ENCODE measurements at regions not wholly inside any gene's neighbourhood (a gene's known extent, or its start where the extent isn't known, plus 50 kb on each side); places are given as distances from the start of the nearest gene placed in this dataset.

DNA sequence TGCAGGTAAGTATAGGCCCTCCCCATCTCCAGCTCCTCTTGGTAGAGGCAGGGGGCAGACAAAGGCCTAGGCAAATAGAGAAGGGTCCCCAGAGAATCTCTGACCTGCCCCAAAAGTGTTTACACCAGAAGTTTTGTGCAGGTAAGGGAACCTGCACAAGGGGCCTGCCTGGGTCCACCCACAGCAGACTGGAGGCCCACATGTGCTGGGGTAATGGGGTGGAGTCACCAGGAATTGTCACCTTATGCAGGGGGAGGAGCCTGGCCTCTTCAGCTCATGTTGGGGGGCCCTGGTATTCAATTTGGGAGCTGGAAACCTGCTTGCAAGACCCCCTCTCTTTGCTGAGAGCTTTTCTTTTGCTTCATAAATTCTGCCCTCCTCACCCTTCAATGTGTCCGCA lies 302.7 kb downstream of the ZEB1 start:
- H3K36me3 ChIP-seq: no peaks in the 10 kb centered on the region
- H3K27ac ChIP-seq: peak overlapping the region; percentile 69
- no peak for DNase-seq (ENCODE audit: low spot score in 2 of 2)
- peaks cover 41% of the 10 kb centered on the region for H3K4me1 ChIP-seq
- no peaks in the 10 kb centered on the region for H3K9me3 ChIP-seq
- no peaks in the 10 kb centered on the region for H3K27me3 ChIP-seq
- whole genome bisulfite sequencing: 88% methylated on average over 1 of the region's 1 CpG
- TF ChIP-seq POLR2A (IDR thresholded peaks at IDR 0.05): no peak
- no peak for TF ChIP-seq POLR2AphosphoS5 (IDR thresholded peaks at IDR 0.05)
- H3K4me3 ChIP-seq: no peak overlapping the region

DNA sequence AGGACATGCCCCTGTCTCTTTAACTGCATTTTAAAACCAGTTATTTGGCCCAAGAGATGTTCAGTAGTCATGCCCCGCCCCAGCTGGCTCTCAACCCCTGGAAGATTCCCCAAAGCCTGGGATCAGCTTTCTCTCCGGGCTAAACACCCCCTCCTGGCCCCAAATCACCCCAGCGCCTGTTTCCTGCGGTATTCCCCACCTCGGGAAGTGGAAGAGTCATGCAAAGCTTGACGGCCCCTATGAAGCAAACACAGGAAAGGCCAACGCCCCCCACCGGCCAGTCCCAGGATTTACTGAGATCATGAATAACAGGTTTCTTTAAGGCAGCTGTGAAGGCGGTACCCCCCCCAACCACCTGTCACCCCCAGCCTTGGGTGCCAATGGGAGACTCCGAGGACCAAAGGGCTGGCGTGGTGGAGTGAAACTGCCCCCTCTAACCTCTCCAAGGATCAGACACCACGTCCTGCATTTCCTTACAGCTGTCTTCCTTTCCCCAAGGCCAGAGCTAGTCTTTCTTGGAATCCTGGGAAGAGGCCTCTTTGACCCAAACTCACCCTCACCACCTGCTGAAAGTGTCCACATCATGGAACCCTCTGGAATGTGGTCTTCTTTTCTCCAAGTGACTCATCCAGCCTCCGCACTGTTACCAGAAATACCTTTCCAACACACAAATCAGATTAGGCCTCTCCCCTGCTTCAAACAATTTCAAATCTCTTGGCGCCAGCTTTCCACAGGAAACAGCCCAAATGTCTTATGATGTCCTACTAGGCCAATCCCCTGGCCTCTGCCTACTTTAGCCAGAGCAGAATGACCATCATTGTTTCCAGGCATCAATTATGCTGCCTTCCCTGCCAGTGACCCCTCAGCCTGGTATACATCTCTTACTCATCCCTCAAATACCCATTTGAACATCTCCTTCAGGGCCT lies 301.5 kb downstream of the ZEB1 start:
- Histone ChIP-seq H3K27ac (no peak overlapping the region), H3K27me3 (no peaks in the 10 kb centered on the region), H3K4me1 (peaks cover 41% of the 10 kb centered on the region), H3K4me3 (no peak overlapping the region), H3K36me3 (no peaks in the 10 kb centered on the region), H3K9me3 (no peaks in the 10 kb centered on the region)
- TF ChIP-seq, protein P1, sequence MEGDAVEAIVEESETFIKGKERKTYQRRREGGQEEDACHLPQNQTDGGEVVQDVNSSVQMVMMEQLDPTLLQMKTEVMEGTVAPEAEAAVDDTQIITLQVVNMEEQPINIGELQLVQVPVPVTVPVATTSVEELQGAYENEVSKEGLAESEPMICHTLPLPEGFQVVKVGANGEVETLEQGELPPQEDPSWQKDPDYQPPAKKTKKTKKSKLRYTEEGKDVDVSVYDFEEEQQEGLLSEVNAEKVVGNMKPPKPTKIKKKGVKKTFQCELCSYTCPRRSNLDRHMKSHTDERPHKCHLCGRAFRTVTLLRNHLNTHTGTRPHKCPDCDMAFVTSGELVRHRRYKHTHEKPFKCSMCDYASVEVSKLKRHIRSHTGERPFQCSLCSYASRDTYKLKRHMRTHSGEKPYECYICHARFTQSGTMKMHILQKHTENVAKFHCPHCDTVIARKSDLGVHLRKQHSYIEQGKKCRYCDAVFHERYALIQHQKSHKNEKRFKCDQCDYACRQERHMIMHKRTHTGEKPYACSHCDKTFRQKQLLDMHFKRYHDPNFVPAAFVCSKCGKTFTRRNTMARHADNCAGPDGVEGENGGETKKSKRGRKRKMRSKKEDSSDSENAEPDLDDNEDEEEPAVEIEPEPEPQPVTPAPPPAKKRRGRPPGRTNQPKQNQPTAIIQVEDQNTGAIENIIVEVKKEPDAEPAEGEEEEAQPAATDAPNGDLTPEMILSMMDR (IDR thresholded peaks at IDR 0.05): peak in 1 of 2 donors; percentile 26
- peak in 1 of 3 donors; percentile 12 for TF ChIP-seq POLR2AphosphoS5 (IDR thresholded peaks at IDR 0.05)
- no peak for TF ChIP-seq POLR2A (IDR thresholded peaks at IDR 0.05)
- peak; percentile 88 to 91 for DNase-seq (ENCODE audit: low spot score in 2 of 2)
- WGBS: 25% methylated on average over 14 of the region's 14 CpGs

DNA sequence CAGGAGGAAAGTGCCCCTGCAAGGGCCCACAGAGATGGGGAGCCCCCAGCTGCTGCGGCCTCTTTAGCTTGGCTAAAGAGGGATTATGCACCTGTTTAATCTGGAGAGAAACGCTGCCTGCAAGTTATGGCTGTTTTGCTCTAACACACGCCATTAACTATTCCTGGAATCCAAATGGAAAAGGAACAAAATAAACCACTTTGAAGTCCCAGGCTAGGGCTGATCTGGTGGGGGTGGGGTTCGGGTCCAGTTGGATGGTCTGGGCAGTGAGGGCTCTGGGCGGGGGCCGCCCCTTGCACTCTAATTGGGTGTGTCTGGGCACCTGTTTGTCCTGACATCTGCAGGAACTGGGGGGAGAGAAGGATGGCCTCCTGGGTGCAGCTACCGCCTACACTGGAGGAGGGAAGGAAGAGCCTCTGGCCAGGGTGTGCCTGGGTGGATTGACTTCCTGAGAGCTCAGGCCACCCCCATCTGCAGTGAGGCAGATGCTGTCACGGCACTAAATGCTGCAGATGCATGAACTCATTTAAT lies 300.6 kb downstream of the ZEB1 start:
- DNase-seq (ENCODE audit: low spot score in 2 of 2): no peak
- Histone ChIP-seq H3K9me3 (no peaks in the 10 kb centered on the region), H3K27me3 (no peaks in the 10 kb centered on the region), H3K36me3 (no peaks in the 10 kb centered on the region), H3K4me3 (no peak overlapping the region), H3K27ac (no peak overlapping the region), H3K4me1 (peaks cover 41% of the 10 kb centered on the region)
- WGBS: 34% methylated on average over 7 of the region's 8 CpGs
- TF ChIP-seq POLR2AphosphoS5 (IDR thresholded peaks at IDR 0.05) (no peak), POLR2A (IDR thresholded peaks at IDR 0.05) (no peak), EP300 (IDR thresholded peaks at IDR 0.05) (no peak)
- TF ChIP-seq, protein P1 (IDR thresholded peaks at IDR 0.05): no peak

DNA sequence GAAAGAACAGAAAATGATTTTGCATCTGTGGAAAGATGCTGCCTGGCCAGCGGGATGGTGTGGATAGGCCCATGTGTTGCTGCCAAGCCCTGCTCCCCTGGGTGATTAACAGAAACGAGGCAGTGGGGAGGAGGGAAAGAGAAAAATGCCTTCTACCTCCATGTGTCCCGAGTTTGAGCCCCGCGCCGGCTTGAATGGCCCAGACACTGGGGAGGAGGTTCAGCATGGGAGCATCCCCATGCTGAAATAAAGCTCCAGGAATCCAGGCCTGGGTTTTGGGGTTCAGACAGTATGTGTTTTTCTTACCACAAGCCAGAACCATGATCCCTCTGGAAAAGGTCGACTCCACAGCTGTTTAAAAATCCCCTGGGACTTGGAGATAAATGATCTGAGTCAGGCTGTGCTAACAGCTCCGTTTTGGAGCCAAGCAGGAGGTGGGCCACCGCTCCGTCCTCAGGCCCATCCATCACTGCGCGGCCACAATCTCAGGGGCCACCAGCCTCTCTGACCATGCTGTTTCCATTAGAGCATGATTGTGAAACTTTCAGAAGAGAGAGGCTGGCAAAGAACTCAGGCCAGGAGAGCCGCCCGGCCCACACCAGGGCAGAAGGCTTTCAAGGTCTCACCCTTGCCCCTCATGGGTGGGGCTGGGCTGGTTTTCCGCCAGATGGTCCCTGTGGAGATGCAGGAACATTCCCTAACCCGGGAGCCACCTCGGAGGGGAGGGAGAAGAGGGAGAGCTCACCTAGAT lies 299.7 kb downstream of the ZEB1 start:
- TF ChIP-seq POLR2AphosphoS5 (IDR thresholded peaks at IDR 0.05) (peak in 1 of 3 donors; percentile 57), POLR2A (IDR thresholded peaks at IDR 0.05) (no peak)
- no peaks in the 10 kb centered on the region for H3K27me3 ChIP-seq
- H3K4me3 ChIP-seq: no peak overlapping the region
- H3K4me1 ChIP-seq: peaks cover 40% of the 10 kb centered on the region
- H3K9me3 ChIP-seq: no peaks in the 10 kb centered on the region
- H3K36me3 ChIP-seq: no peaks in the 10 kb centered on the region
- H3K27ac ChIP-seq: peak overlapping the region; percentile 0
- 67% methylated on average over 10 of the region's 17 CpGs for WGBS
- DNase-seq (ENCODE audit: low spot score in 2 of 2): no peak

DNA sequence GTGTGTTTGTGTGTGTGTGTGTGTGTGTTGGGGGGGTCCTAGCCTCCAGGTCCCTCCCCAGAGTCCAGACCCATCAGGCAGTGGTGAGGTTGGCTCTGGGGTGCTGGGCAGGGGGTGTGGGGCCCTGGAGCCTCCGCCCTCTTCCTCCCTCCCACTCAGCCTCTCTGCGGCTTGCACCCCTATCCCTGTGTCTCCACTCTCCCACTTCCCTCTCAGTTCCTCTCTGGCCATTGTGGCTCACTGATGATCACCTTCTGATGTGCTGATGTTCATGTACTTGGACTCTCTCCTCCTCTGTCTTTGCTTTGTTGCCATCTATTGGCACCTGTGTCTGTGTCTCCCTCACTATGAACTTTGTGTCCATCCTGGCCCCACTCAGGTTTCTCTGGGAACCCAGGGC lies 298.7 kb downstream of the ZEB1 start:
- Histone ChIP-seq H3K9me3 (no peaks in the 10 kb centered on the region), H3K4me1 (peaks cover 34% of the 10 kb centered on the region), H3K36me3 (no peaks in the 10 kb centered on the region), H3K27ac (no peak overlapping the region), H3K4me3 (no peak overlapping the region), H3K27me3 (no peaks in the 10 kb centered on the region)
- 94% methylated on average over 2 of the region's 2 CpGs for WGBS
- TF ChIP-seq, protein P1 (IDR thresholded peaks at IDR 0.05): no peak
- no peak for TF ChIP-seq POLR2AphosphoS5 (IDR thresholded peaks at IDR 0.05)
- no peak for TF ChIP-seq EP300 (IDR thresholded peaks at IDR 0.05)
- TF ChIP-seq POLR2A (IDR thresholded peaks at IDR 0.05): no peak
- no peak for DNase-seq (ENCODE audit: low spot score in 2 of 2)

DNA sequence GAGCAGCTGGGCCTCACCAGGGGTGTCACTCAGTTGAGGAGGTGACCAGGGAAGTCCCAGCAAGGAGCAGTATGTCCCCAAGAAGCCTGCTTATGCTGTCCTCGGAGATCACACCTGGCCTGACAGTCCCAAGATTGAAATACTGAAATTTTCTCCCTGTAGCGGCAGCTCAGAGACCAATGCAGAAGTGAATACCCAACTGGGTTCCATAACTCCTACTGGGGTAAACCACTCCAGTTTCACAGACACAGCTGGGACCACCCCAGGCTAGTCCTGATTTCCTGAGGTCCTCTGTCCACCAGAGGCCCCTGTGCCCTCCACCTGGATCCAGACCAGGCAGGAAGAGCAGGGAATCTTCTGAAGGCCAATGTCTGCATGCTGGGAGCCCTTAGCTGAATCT lies 298.1 kb downstream of the ZEB1 start:
- no peak overlapping the region for H3K4me3 ChIP-seq
- 100% methylated on average over 2 of the region's 2 CpGs for WGBS
- peaks cover 28% of the 10 kb centered on the region for H3K4me1 ChIP-seq
- H3K27me3 ChIP-seq: no peaks in the 10 kb centered on the region
- H3K36me3 ChIP-seq: no peaks in the 10 kb centered on the region
- no peaks in the 10 kb centered on the region for H3K9me3 ChIP-seq
- DNase-seq (ENCODE audit: low spot score in 2 of 2): no peak
- TF ChIP-seq, protein P1 (IDR thresholded peaks at IDR 0.05): no peak
- no peak for TF ChIP-seq EP300 (IDR thresholded peaks at IDR 0.05)
- TF ChIP-seq POLR2AphosphoS5 (IDR thresholded peaks at IDR 0.05): no peak
- no peak for TF ChIP-seq POLR2A (IDR thresholded peaks at IDR 0.05)
- no peak overlapping the region for H3K27ac ChIP-seq
